WTC11 (cell line): ENCODE measurements at regions not wholly inside any gene's neighbourhood (a gene's known extent, or its start where the extent isn't known, plus 50 kb on each side); places are given as distances from the start of the nearest gene placed in this dataset.

Source experiments
- ATAC-seq: fragments of 200-7000 bp; cut with Tn5 transposase; 2 replicates; pipeline ENCODE4 v1.10.0; 2021; ENCODE audit warnings: mild to moderate bottlenecking, moderate library complexity
- CTCF ChIA-PET: fragments of 300-600 bp; sonication (Branson Sonifier 250); formaldehyde crosslinking; loops from one replicate; lab custom pipeline; 2021; ENCODE audit warnings: antibody characterized with exemption; lab: Charles Lee
- POLR2A ChIA-PET: fragments of 350-600 bp; sonication (Branson Sonifier 250); formaldehyde crosslinking; loops from one replicate; lab custom pipeline; 2021; ENCODE audit warnings: antibody characterized with exemption; lab: Charles Lee
- DNase-seq: peaks from one replicate; pipeline ENCODE4 v3.0.0; 2021; ENCODE audit warnings: low spot score
- H3K27ac Mint-ChIP-seq: 2 replicates; pipeline ENCODE4 v1.8.0; 2021; ENCODE audit warnings: mixed read lengths
- H3K27me3 Mint-ChIP-seq: 2 replicates; pipeline ENCODE4 v1.8.0; 2021; ENCODE audit warnings: low read depth, mild to moderate bottlenecking, moderate library complexity, mixed read lengths
- H3K36me3 Mint-ChIP-seq: 2 replicates; pipeline ENCODE4 v1.8.0; 2021; ENCODE audit warnings: mixed read lengths
- H3K4me1 Mint-ChIP-seq: 2 replicates; pipeline ENCODE4 v1.8.0; 2022; ENCODE audit warnings: mixed read lengths
- H3K4me3 Mint-ChIP-seq: 2 replicates; pipeline ENCODE4 v1.8.0; 2021; ENCODE audit warnings: mild to moderate bottlenecking, moderate library complexity, mixed read lengths
- H3K9me3 Mint-ChIP-seq: 2 replicates; pipeline ENCODE4 v1.8.0; 2021; ENCODE audit warnings: mixed read lengths
- ATF1 ChIP-seq: sonication (generic); formaldehyde crosslinking; IDR thresholded peaks from 2 replicates; pipeline ENCODE4 v1.8.1; 2023; ENCODE audit warnings: mild to moderate bottlenecking, moderate library complexity, missing genetic modification reagents
- CREB1 ChIP-seq: sonication (generic); formaldehyde crosslinking; IDR thresholded peaks from 2 replicates; pipeline ENCODE4 v1.8.0; 2023; ENCODE audit warnings: mild to moderate bottlenecking, missing genetic modification reagents
- EMX1 ChIP-seq: fragments of 250-450 bp; sonication (Bioruptor Pico); IDR thresholded peaks from 2 replicates; pipeline ENCODE4 v1.8.0; 2021; ENCODE audit warnings: mild to moderate bottlenecking
- ETV6 ChIP-seq: sonication (generic); formaldehyde crosslinking; IDR thresholded peaks from 2 replicates; pipeline ENCODE4 v1.8.1; 2022; ENCODE audit warnings: mild to moderate bottlenecking, missing genetic modification reagents
- MAX ChIP-seq: sonication (generic); formaldehyde crosslinking; IDR thresholded peaks from 2 replicates; pipeline ENCODE4 v1.8.0; 2022; ENCODE audit warnings: mild to moderate bottlenecking, missing genetic modification reagents
- MYBL2 ChIP-seq: sonication (generic); formaldehyde crosslinking; IDR thresholded peaks from 2 replicates; pipeline ENCODE4 v1.8.1; 2023; ENCODE audit warnings: mild to moderate bottlenecking, moderate library complexity, missing genetic modification reagents
- NR1H2 ChIP-seq: sonication (generic); formaldehyde crosslinking; IDR thresholded peaks from 2 replicates; pipeline ENCODE4 v1.9.0; 2021; ENCODE audit warnings: mild to moderate bottlenecking, moderate library complexity, missing genetic modification reagents
- PRDM15 ChIP-seq: sonication (generic); formaldehyde crosslinking; IDR thresholded peaks from 2 replicates; pipeline ENCODE4 v1.8.0; 2022; ENCODE audit warnings: missing genetic modification reagents
- PRRX2 ChIP-seq: fragments of 250-450 bp; sonication (Bioruptor Pico); IDR thresholded peaks from 2 replicates; pipeline ENCODE4 v1.8.0; 2021; ENCODE audit warnings: mild to moderate bottlenecking
- SMAD3 ChIP-seq: sonication (generic); formaldehyde crosslinking; IDR thresholded peaks from 2 replicates; pipeline ENCODE4 v1.8.0; 2022; ENCODE audit warnings: missing genetic modification reagents, mild to moderate bottlenecking, borderline replicate concordance
- SP1 ChIP-seq: sonication (generic); formaldehyde crosslinking; conservative IDR thresholded peaks from 2 replicates; pipeline ENCODE4 v1.8.1; 2022; ENCODE audit warnings: missing genetic modification reagents
- STAT6 ChIP-seq: sonication (generic); formaldehyde crosslinking; conservative IDR thresholded peaks from 2 replicates; pipeline ENCODE4 v1.8.1; 2023; ENCODE audit warnings: mild to moderate bottlenecking, low read depth, missing genetic modification reagents, moderate library complexity
- TCF7 ChIP-seq: sonication (generic); formaldehyde crosslinking; IDR thresholded peaks from 2 replicates; pipeline ENCODE4 v1.8.0; 2022; ENCODE audit warnings: mild to moderate bottlenecking, low read depth, missing genetic modification reagents, moderate library complexity
- ZNF317 ChIP-seq: sonication (generic); formaldehyde crosslinking; IDR thresholded peaks from 2 replicates; pipeline ENCODE4 v1.8.1; 2023; ENCODE audit warnings: low read depth, mild to moderate bottlenecking, moderate library complexity, missing genetic modification reagents, borderline replicate concordance
- ZNF396 ChIP-seq: fragments of 250-450 bp; sonication (Bioruptor Pico); IDR thresholded peaks from 2 replicates; pipeline ENCODE4 v1.8.0; 2021; ENCODE audit warnings: mild to moderate bottlenecking, moderate library complexity, borderline replicate concordance
- ZNF671 ChIP-seq: fragments of 250-450 bp; sonication (Bioruptor Pico); IDR thresholded peaks from 2 replicates; pipeline ENCODE4 v1.8.0; 2021; ENCODE audit warnings: mild to moderate bottlenecking
- ZSCAN18 ChIP-seq: fragments of 250-450 bp; sonication (Bioruptor Pico); IDR thresholded peaks from 2 replicates; pipeline ENCODE4 v2.1.2; 2022; ENCODE audit warnings: mild to moderate bottlenecking, moderate library complexity
- TF ChIP-seq, protein P1 (sequence below): sonication (generic); formaldehyde crosslinking; IDR thresholded peaks from 2 replicates; pipeline ENCODE4 v1.8.0; 2022; ENCODE audit warnings: mild to moderate bottlenecking, missing genetic modification reagents
- TF ChIP-seq, protein P2 (sequence below): sonication (generic); formaldehyde crosslinking; IDR thresholded peaks from 2 replicates; pipeline ENCODE4 v1.8.1; 2023; ENCODE audit warnings: mild to moderate bottlenecking, missing genetic modification reagents
- TF ChIP-seq, protein P3 (sequence below): sonication (generic); formaldehyde crosslinking; IDR thresholded peaks from 2 replicates; pipeline ENCODE4 v1.8.1; 2023; ENCODE audit warnings: mild to moderate bottlenecking, missing genetic modification reagents, moderate library complexity
- TF ChIP-seq, protein P4 (sequence below): sonication (generic); formaldehyde crosslinking; IDR thresholded peaks from 2 replicates; pipeline ENCODE4 v1.8.0; 2022; ENCODE audit warnings: mild to moderate bottlenecking, missing genetic modification reagents

DNA sequence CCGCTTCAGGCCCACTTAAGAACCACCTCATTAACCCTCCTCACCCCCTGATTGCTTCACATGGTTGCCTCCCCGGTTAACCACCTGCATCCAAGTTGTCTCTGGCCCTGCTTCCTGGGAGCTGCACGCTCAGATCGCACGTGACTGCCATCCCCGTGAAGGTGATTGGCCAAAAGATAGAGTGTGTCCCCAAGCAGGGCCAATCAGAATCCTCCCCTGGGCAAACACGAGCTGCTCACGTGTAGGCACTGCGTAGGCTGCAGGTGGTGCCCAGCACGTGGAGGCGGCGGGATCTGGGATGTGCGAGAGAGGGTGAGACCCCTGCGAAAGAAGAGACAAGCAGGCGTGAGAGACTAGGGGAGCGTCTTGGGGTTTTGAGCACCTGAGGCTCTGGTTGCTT, 111.8 kb upstream of the CRHR1 start:
- H3K4me1 Mint-ChIP-seq: no peaks in the 10 kb centered on the region
- H3K36me3 Mint-ChIP-seq: no peaks in the 10 kb centered on the region
- ChIA-PET CTCF (interaction anchor here (1.0 to 1.1 kb wide), 3 partner anchors 32 to 180 kb away, joined by 3 to 5 read pairs (median 3); no protein-coding TSS in a partner anchor), POLR2A (no interaction called here)
- no peak overlapping the region for H3K27ac Mint-ChIP-seq
- ATAC-seq: peak; percentile 62
- DNase-seq: peak; percentile 19
- peaks cover 12% of the 10 kb centered on the region for H3K27me3 Mint-ChIP-seq
- H3K4me3 Mint-ChIP-seq: no peak overlapping the region
- H3K9me3 Mint-ChIP-seq: peaks cover 5% of the 10 kb centered on the region
- TF ChIP-seq MAX (CRISPR knock-in tag): peak; percentile 65; the same call in 1 of the 2 replicates
- no peak for TF ChIP-seq TCF7 (CRISPR knock-in tag)
- no peak for TF ChIP-seq ZNF671
- TF ChIP-seq SP1: no peak
- no peak for TF ChIP-seq EMX1 (CRISPR knock-in tag)
- no peak for TF ChIP-seq ZSCAN18 (CRISPR knock-in tag)
- no peak for TF ChIP-seq ETV6
- no peak for TF ChIP-seq MYBL2
- TF ChIP-seq ZNF396: no peak
- TF ChIP-seq, protein P1, sequence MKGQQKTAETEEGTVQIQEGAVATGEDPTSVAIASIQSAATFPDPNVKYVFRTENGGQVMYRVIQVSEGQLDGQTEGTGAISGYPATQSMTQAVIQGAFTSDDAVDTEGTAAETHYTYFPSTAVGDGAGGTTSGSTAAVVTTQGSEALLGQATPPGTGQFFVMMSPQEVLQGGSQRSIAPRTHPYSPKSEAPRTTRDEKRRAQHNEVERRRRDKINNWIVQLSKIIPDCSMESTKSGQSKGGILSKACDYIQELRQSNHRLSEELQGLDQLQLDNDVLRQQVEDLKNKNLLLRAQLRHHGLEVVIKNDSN (CRISPR knock-in tag): peak; percentile 69
- TF ChIP-seq NR1H2 (CRISPR knock-in tag): no peak
- no peak for TF ChIP-seq ATF1 (CRISPR knock-in tag)
- TF ChIP-seq, protein P2, sequence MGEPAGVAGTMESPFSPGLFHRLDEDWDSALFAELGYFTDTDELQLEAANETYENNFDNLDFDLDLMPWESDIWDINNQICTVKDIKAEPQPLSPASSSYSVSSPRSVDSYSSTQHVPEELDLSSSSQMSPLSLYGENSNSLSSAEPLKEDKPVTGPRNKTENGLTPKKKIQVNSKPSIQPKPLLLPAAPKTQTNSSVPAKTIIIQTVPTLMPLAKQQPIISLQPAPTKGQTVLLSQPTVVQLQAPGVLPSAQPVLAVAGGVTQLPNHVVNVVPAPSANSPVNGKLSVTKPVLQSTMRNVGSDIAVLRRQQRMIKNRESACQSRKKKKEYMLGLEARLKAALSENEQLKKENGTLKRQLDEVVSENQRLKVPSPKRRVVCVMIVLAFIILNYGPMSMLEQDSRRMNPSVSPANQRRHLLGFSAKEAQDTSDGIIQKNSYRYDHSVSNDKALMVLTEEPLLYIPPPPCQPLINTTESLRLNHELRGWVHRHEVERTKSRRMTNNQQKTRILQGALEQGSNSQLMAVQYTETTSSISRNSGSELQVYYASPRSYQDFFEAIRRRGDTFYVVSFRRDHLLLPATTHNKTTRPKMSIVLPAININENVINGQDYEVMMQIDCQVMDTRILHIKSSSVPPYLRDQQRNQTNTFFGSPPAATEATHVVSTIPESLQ (CRISPR knock-in tag): no peak
- no peak for TF ChIP-seq STAT6
- TF ChIP-seq PRRX2 (CRISPR knock-in tag): no peak
- no peak for TF ChIP-seq SMAD3 (CRISPR knock-in tag)
- TF ChIP-seq PRDM15 (CRISPR knock-in tag): 0 out of 2 replicates have a peak, but pooled peaks have one; percentile 22
- TF ChIP-seq, protein P3, sequence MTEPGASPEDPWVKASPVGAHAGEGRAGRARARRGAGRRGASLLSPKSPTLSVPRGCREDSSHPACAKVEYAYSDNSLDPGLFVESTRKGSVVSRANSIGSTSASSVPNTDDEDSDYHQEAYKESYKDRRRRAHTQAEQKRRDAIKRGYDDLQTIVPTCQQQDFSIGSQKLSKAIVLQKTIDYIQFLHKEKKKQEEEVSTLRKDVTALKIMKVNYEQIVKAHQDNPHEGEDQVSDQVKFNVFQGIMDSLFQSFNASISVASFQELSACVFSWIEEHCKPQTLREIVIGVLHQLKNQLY (CRISPR knock-in tag): no peak
- TF ChIP-seq CREB1 (CRISPR knock-in tag): no peak
- TF ChIP-seq, protein P4, sequence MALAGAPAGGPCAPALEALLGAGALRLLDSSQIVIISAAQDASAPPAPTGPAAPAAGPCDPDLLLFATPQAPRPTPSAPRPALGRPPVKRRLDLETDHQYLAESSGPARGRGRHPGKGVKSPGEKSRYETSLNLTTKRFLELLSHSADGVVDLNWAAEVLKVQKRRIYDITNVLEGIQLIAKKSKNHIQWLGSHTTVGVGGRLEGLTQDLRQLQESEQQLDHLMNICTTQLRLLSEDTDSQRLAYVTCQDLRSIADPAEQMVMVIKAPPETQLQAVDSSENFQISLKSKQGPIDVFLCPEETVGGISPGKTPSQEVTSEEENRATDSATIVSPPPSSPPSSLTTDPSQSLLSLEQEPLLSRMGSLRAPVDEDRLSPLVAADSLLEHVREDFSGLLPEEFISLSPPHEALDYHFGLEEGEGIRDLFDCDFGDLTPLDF (CRISPR knock-in tag): no peak
- no peak for TF ChIP-seq ZNF317
